Upper lobe of left lung (tissue), 4 donors: ENCODE measurements at regions not wholly inside any gene's neighbourhood (a gene's known extent, or its start where the extent isn't known, plus 50 kb on each side); places are given as distances from the start of the nearest gene placed in this dataset.

Experiments
- CTCF ChIP-seq, 6 experiments: fragments of 450-650 bp in 4 of 6; fragments of 200-600 bp in 2 of 6; sonication (generic) in 2 of 6; IDR thresholded peaks; one replicate each; pipeline ENCODE4 v1.5.1; 2016 to 2019; ENCODE audit warnings: antibody characterized with exemption in 6 of 6
- POLR2A ChIP-seq, 4 donors: fragments of 450-650 bp; IDR thresholded peaks; one replicate each; pipeline ENCODE4 v1.5.1; 2016 to 2017; ENCODE audit warnings: antibody characterized with exemption in 4 of 4, mild to moderate bottlenecking in 2 of 4

- no peak for TF ChIP-seq POLR2A (IDR thresholded peaks at IDR 0.05)
- no peak for TF ChIP-seq CTCF (IDR thresholded peaks at IDR 0.05)
Measured at GRCh38 chr4:98780926-98781325, 122.5 kb upstream of the TSPAN5 start.
